ENCODE measurements at regions not wholly inside any gene's neighbourhood (a gene's known extent, or its start where the extent isn't known, plus 50 kb on each side); places are given as distances from the start of the nearest gene placed in this dataset.

DNA sequence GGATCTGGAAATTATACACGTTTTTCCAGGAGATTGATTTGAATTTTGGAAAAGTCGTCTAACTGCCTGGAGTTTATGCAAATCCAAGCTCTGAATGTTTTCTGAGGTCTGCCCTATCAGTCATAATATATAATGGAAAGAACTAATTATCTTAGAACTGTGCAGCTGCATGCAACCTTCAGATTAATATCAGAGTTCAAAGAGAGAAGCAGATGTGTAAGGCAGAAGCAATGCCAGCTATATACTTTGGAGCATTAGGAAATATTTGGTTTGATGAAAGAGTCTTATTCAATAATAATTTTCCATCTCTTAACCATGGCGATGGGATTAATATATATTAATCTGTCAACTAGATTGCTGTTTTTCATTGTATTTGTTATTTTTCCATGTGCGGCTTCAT is 500.9 kb downstream of the NEBL start:
- TF ChIP-seq CTCF (IDR thresholded peaks at IDR 0.05): no peak
- no peak for TF ChIP-seq ZFX (IDR thresholded peaks at IDR 0.05; ENCODE audit: borderline replicate concordance)
